H1 (cell line): ENCODE measurements at regions not wholly inside any gene's neighbourhood (a gene's known extent, or its start where the extent isn't known, plus 50 kb on each side); places are given as distances from the start of the nearest gene placed in this dataset.

Experiments
- POLR2A ChIP-seq, 2 experiments: IDR thresholded peaks; 1 replicate in 1 of 2; 2 replicates in 1 of 2; pipeline ENCODE4 v1.6.1; 2011; ENCODE audit warnings: low read depth in 2 of 2, low read length in 2 of 2, mild to moderate bottlenecking in 2 of 2; ENCODE audit errors: control extremely low read depth in 1 of 2
- RBBP5 ChIP-seq: IDR thresholded peaks from 2 replicates; pipeline ENCODE4 v1.7.1; 2012; ENCODE audit warnings: low read depth, mild to moderate bottlenecking, inconsistent platforms, low read length, moderate library complexity, borderline replicate concordance
- TBP ChIP-seq: IDR thresholded peaks from 2 replicates; pipeline ENCODE4 v1.6.1; 2011; ENCODE audit warnings: low read depth, low read length, improper control_type of control experiment
- TF ChIP-seq, protein P1 (sequence below), 3 experiments: IDR thresholded peaks; 1 replicate in 2 of 3; 2 replicates in 1 of 3; pipeline versions ENCODE4 v1.5.1 to v1.6.1; 2011; ENCODE audit warnings: low read length in 3 of 3, mild to moderate bottlenecking in 3 of 3, inconsistent platforms in 2 of 3, low read depth in 1 of 3, moderate library complexity in 1 of 3; ENCODE audit not compliant: insufficient read depth in 1 of 3; ENCODE audit errors: control extremely low read depth in 1 of 3

DNA sequence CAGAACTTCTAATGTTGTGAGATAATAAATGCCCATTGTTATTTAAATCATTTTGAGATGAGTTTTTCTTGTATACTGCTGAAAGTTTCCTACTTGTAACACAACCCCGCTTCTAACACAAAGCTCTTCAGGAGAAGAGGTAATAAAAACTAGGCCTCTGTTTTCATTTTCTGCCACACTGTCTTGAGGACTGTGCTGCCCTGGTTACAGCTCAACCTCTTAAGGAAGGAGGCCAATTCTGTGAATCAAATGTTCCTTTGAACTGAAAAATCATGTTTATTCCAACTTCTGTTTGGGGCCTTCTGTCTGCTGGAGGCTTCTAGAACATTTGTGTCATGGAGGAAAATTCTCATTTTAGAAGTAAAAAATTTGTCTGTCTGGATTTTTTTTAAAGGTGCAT is 100.3 kb downstream of the LRIG3 start:
- TF ChIP-seq, protein P1, sequence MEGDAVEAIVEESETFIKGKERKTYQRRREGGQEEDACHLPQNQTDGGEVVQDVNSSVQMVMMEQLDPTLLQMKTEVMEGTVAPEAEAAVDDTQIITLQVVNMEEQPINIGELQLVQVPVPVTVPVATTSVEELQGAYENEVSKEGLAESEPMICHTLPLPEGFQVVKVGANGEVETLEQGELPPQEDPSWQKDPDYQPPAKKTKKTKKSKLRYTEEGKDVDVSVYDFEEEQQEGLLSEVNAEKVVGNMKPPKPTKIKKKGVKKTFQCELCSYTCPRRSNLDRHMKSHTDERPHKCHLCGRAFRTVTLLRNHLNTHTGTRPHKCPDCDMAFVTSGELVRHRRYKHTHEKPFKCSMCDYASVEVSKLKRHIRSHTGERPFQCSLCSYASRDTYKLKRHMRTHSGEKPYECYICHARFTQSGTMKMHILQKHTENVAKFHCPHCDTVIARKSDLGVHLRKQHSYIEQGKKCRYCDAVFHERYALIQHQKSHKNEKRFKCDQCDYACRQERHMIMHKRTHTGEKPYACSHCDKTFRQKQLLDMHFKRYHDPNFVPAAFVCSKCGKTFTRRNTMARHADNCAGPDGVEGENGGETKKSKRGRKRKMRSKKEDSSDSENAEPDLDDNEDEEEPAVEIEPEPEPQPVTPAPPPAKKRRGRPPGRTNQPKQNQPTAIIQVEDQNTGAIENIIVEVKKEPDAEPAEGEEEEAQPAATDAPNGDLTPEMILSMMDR (IDR thresholded peaks at IDR 0.05; ENCODE audit: control extremely low read depth in 1 of 3, insufficient read depth in 1 of 3, low read depth in 1 of 3, low read length in 3 of 3): no peak
- TF ChIP-seq TBP: no peak
- no peak for TF ChIP-seq POLR2A (IDR thresholded peaks at IDR 0.05; ENCODE audit: control extremely low read depth in 1 of 2, low read depth in 2 of 2, low read length in 2 of 2)
- TF ChIP-seq RBBP5: no peak
